ENCODE measurements at regions not wholly inside any gene's neighbourhood (a gene's known extent, or its start where the extent isn't known, plus 50 kb on each side); places are given as distances from the start of the nearest gene placed in this dataset.
"Not testable (repeated sequence)": the region's sequence is repeated elsewhere in the genome, so short reads cannot be mapped to it uniquely, and the experiment has no call there.

DNA sequence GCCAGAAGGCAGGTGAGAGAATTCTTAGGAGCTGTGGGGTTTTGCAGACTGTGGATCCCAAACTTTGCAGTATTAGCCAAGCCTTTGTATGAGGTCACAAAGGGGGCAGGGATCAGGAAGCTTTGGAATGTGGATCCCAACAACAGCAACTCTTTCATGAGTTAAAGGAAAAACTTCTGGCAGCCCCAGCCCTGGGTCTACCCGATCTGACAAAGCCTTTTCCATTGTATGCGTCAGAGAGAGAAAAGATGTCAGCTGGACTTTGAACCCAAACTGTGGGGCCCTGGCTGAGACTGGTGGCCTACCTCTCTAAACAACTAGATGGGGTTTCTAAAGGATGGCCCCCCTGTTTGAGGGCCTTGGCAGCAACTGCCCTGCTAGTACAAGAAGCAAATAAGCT is 101.8 kb upstream of the OSBPL11 start:
- not testable (repeated sequence) for DNase-seq (ENCODE audit: low read depth, low spot score)

DNA sequence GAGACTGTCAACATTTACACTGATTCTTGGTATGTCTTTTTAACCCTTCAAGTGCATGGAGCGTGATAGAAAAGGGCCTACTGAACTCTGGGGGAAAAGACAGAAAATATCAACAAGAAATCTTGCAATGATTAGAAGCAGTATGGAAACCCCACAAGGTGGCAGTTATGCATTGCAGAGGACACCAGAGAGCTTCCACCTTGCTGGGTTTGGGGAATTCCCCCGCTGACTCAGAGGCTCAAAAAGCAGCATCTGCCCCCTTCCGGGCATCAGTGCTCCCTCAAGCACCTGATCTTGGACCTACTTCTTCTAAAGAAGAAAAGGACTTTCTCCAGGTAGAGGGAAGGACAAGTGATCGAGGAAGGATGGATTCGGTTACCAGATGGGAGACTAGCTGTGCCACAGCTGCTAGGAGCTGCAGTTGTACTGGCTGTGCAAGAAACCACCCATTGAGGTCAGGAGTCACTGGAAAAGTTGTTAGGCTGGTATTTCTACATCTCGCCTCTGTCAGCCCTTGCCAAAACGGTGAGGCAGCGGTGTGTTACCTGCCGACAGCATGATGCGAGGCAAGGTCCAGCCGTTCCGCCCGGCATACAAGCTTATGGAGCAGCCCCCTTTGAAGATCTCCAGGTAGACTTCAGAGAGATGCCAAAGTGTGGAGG is 102.8 kb upstream of the OSBPL11 start:
- not testable (repeated sequence) for DNase-seq (ENCODE audit: low read depth, low spot score)

DNA sequence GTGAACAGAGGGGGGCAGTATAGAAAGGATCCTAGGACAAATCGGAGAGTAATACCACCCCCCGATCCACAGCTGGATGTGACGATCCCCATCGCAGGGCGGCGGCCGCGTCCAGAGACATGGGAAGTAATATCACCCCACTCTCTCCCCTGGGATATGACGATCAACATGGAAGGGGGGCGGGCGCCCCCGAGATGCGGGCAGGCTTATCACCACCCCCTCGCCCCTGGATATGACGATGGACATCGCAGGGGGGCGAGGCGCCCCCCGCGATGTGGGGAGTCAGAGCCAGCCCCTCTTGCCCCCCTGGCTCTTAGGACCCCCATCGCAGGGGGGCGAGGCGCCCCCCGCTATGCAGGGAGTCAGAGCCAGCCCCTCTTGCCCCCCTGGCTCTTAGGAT is 120.4 kb upstream of the OSBPL11 start:
- DNase-seq (ENCODE audit: low read depth, low spot score) = no peak

DNA sequence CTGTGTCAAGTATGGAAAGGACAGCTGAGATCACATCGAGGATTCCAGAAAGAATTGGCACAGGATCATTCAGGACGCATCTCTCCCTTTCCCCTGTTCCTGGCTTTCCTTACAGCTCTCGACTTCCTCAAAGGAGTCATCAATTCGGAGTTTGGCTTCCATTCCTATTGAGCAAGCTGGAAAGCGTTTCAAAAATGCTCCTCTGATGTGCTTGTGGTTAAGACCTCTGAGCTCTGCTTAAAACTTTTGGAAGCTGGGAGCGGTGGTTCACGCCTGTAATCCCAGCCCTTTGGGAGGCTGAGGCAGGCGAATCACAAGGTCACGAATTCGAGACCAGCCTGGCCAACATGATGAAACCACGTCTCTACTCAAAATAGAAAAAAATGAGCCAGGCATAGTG is 136.9 kb upstream of the OSBPL11 start:
- DNase-seq (ENCODE audit: low read depth, low spot score) = not testable (repeated sequence)

DNA sequence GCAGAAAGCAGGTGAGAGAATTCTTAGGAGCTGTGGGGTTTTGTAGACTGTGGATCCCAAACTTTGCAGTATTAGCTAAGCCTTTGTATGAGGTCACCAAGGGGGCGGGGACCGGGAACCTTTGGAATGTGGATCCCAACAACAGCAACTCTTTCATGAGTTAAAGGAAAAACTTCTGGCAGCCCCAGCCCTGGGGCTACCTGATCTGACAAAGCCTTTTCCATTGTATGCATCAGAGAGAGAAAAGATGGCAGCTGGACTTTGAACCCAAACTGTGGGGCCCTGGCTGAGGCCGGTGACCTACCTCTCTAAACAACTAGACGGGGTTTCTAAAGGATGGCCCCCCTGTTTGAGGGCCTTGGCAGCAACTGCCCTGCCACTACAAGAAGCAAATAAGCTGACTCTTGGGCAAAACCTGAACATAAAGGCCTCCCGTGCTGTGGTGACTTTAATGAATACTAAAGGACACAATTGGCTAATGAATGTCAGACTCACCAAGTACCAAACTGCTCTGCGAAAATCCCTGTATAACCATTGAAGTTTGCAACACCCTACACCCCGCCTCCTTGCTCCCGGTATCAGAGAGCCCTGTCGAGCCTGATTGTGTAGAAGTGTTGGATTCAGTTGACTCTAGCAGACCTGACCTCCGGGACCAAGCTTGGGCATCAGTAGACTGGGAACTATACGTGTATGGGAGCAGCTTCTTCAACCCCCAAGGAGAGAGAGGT is 146.9 kb upstream of the OSBPL11 start:
- DNase-seq (ENCODE audit: low read depth, low spot score) = not testable (repeated sequence)

DNA sequence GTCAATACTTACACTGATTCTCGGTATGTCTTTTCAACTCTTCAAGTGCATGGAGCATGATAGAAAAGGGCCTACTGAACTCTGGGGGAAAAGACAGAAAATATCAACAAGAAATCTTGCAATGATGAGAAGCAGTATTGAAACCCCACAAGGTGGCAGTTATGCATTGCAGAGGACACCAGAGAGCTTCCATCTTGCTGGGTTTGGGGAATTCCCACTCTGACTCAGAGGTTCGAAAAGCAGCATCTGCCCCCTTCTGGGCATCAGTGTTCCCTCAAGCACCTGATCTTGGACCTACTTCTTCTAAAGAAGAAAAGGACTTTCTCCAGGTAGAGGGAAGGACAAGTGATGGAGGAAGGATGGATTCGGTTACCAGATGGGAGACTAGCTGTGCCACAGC is 147.5 kb upstream of the OSBPL11 start:
- DNase-seq (ENCODE audit: low read depth, low spot score) = not testable (repeated sequence)

DNA sequence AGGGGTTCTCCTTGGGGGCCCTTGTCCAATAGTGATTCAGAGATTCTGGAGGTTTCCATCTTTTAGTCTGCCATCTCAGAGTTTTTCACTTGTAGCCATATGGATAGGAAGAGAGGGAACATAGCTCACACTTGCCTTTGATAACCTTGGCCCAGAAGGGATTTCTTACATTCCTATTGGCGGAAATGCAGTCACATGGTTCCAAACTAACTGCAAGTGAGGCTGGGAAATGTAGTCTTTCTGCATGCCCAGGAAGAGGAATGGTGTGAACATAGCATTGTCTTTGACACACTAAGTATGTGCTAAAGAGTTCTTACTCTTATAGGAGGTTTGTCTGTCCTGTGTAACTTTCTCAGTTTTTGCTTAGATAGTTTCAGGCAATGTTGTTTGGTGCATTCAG is 161.8 kb upstream of the OSBPL11 start:
- not testable (repeated sequence) for DNase-seq (ENCODE audit: low read depth, low spot score)

DNA sequence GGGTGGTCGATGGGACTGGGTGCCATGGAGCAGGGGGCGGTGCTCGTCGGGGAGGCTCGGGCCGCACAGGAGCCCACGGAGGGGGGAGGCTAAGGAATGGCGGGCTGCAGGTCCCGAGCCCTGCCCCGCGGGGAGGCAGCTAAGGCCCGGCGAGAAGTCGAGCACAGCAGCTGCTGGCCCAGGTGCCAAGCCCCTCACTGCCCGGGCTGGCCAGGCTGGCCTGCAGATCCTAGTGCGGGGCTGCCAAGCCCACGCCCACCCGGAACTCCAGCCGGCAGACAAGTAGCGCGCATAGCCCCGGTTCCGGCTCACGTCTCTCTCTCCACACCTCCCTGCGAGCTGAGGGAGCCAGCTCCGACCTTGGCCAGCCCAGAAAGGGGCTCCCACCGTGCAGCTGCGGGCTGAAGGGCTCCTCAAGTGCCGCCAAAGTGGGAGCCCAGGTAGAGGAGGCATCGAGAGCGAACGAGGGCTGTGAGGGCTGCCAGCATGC is 163.4 kb upstream of the OSBPL11 start:
- DNase-seq (ENCODE audit: low read depth, low spot score) = not testable (repeated sequence)

DNA sequence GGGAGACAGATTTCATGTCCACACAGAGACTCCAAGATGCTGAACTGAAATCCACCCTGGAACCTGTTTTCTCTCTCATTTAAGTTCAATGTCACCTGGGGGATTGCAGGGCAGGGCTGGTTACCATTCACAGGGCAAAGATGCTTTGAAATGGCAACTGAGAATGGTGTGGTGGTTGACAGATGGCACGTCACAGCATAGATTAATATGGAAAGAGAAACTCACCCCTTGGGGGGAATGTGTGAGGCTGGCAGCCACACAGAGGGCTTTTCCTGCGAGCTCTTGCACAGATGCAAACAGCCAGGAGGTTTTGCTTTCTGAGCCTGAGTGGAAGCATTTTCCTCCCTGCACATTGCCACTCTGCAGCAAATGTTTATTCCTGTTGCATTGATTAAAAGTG is 167.3 kb upstream of the OSBPL11 start:
- not testable (repeated sequence) for DNase-seq (ENCODE audit: low read depth, low spot score)

DNA sequence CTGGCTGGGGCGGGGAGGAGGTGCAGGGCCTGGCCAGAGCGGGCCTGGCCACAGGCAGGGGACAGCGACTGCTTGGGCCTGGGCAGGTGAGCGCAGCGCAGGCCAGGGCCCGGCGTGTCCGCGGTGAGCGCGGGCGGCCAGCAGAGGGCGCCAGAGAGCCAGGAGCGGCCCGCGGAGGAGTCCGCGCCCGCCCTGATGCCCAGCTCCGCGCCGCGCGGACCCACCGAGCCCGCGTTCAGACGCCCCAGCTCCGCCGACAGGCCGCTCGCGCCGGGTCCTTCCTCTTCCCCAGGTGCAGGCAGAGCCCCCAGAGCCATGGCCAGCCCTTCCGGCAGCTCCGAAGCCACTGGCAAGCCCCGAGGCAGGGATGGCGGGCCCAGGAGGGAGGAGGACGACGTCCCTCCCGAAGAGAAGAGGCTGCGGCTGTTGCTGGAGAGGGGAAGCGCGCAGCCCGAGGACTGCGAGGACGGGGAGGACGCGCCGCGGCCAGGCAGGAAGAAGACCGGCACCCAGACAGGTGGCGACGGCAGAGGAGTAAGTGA is 171.1 kb upstream of the OSBPL11 start:
- DNase-seq (ENCODE audit: low read depth, low spot score) = not testable (repeated sequence)

DNA sequence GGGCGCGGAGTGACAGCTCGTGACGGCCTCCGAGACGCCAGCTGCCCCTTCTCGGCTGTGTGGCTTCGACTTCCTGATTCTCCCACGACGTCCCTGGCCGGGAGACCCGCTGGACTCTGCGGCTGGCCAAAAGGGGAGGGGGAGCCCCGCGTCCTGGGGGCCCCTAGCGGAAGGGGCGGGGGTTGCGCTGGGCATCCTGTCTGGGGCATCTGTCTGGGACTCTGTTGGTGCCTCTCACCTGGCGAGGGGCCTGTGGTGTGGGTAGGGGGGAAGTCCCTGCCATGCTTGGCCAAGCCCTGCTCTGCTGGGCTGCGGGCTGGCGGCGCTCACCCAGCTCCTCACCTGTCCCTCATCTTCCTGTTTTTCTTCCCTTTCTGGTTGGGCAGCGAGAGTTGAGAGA is 171.6 kb upstream of the OSBPL11 start:
- DNase-seq (ENCODE audit: low read depth, low spot score) = not testable (repeated sequence)

DNA sequence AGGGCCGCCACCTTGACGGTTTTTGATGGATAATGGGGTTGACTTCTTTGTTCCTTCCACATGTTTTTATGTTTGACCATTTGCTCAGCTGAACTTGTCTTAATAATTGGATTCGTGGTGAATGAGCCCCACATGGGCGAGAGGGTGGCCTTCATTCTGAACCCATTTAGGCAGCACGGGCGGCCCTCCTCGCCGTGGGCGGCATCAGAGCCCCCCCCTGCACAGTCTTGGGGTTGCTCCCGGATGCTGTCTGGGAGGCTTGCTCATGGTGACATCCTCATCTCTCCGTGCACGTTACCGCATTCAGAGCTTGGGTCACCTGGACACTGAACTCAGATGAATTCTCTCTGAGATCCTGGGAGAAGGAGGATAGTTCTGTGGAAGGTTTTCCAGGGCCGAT is 172.3 kb upstream of the OSBPL11 start:
- DNase-seq (ENCODE audit: low read depth, low spot score) = no peak

DNA sequence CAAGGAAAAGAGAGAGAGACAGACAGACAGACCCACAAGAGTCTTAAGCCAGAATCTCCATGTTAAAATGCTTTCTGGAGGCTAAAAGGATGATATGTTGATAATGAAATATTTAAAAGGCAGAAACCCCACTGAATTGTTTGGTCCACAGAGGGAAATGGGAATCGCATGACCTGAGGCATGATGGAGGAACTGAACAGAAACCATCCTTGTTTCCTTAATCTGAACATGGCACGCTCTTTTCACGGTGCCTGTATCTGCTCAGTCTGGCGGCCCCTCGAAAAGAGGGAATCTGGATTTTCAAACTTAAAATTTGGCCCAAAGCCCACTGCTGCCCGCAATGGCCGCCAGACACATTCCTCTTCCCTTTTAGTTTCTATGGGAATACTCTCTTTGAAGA is 173.5 kb upstream of the OSBPL11 start:
- not testable (repeated sequence) for DNase-seq (ENCODE audit: low read depth, low spot score)

DNA sequence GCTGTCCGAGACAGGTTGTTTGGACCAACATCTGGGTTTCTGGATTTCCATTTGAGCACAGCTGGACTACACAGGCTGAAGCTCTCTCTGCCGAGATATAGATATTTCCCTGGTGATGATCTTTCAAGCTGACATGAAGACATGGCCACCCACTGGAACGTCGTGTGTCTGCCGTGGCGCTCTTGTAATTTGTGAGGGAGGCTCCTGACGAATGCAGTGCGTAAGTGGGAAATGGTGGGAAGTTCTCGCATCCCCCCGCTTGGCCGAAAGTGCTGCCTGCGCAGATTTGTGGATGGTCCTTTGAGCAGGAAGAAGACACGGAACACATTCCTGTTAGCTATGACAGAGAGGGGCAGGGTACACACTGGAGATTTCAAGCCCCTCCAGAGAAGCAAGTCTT is 176.2 kb upstream of the OSBPL11 start:
- not testable (repeated sequence) for DNase-seq (ENCODE audit: low read depth, low spot score)

DNA sequence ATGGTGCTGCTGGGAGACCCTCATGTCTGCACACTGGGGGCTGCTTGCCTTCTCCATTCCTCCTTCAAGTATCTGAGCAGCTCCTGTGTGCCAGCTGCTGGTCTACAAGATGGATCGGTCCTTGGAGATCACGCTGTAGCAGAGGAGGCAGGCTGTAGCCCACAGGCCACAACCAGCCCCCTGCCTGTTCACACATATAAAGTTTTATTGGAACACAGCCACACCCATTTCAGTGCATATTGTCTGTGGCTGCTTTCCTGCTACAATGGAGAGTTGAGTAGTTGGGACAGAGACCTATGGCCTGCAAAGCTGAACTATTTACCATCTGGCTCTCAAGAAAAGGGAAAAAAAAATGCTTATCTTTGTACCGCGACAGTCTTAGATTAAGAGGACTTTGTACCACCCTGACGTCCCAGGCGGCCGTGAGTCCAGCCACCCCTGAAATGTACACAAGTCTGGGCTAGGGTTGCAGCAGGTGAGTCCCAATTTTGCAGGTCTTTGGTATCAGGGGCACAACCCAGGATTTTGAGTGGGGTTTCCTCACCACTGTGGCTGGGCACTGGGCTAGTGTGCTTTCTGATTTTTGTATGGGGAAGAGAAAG is 179.2 kb upstream of the OSBPL11 start:
- not testable (repeated sequence) for DNase-seq (ENCODE audit: low read depth, low spot score)

DNA sequence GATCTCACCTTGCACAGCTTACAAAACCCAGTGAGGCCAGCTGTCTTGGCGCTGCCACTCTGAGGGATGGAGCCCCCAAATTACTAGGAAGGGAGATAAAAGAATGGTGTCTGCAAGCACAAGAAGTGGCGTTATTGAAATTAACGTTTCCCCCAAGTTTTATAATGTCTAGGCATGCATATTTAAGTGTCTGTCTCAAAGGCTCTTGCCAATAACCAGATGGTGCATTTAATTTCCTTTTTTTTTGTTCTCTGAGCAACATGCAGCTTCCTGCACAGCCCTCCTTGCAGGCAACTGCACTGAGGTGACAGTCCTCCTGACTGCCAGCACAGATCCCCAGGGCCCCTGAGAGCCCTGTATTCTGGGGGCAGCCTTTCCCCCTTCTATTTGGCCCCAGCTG is 179.8 kb upstream of the OSBPL11 start:
- DNase-seq (ENCODE audit: low read depth, low spot score) = not testable (repeated sequence)

DNA sequence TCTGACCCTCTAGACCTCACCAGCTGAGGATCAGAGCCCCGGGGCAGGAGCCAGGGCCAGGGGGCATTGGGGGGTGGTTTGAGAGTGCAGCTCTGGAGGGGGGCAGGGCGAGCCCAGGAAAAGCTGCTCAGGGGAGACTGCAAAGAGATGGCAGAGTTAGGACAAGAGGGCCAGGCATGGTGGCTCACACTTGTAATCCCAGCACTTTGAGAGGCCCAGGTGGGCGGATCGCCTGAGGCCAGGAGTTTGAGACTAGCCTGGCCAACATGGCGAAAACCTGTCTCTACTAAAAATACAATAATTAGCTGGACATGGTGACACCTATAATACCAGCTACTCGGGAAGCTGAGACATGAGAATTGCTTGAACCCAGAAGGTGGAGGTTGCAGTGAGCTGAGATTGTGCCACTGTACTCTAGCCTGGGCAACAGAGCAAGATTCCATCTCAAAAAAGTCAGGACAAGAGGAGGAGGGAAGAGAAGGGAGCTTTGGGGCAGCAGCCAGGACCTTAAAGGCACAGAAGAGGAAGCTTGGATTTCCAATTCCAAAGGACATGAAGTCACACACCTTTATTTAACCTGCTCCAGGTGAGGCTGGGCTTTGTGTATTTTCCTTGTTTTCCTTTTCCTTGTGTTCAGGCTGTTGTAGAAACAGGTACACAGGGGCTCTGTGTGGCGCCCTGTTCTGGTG is 180.5 kb upstream of the OSBPL11 start:
- DNase-seq (ENCODE audit: low read depth, low spot score) = not testable (repeated sequence)

DNA sequence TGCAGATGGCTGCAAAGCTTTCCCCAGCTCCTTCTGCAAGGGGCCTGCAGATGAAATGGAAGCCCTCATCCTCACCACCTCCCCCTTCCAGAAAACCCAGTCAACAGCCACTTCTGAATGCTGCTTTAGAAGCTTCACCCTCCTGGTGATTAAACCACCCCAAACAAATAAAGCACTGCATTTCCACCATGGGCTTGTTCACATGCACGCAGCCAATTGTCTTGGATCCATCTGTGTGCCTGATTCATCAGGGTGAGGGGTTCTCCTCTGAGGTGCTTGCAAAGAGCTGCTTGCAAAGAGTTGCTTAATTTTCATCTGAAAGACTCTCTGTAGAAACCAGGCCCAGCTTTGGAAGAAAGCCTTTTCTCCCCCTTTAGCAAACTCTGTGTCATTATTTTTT is 184.0 kb upstream of the OSBPL11 start:
- DNase-seq (ENCODE audit: low read depth, low spot score) = not testable (repeated sequence)

DNA sequence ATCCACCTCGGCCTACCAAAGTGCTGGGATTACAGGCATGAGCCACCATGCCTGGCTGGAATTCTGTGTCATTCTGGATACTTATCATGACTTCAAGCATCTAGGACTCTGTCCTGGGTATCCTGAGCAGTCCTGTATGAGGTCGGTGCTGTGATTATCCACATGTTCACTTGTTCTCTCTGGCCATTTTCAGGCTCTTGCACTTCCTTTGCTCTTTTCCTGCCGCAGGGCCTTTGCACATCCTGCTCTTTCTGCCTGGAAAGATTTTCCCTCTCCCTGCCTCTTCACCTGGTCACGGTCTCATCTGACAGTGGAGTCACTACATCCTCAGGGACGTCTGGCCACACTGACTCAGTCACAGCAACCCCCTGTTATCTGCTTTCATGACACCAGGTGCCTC is 184.6 kb upstream of the OSBPL11 start:
- not testable (repeated sequence) for DNase-seq (ENCODE audit: low read depth, low spot score)

DNA sequence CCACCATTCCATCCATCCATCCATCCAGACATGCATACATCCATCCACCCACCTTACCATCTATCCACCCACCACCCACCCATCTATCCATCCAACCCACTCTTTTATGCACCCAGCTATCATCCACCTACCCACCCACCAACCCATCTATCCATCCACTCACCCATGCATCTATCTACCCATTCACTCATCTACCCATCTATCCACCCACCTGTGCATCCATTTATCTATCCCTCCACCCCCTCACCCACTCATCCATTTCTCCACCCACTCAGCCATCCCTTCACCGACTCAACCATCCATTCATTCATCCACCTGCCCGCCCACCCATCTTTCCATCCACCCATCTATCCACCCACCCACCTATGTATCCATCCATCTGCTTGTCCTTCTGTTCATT is 186.4 kb upstream of the OSBPL11 start:
- DNase-seq (ENCODE audit: low read depth, low spot score) = not testable (repeated sequence)

DNA sequence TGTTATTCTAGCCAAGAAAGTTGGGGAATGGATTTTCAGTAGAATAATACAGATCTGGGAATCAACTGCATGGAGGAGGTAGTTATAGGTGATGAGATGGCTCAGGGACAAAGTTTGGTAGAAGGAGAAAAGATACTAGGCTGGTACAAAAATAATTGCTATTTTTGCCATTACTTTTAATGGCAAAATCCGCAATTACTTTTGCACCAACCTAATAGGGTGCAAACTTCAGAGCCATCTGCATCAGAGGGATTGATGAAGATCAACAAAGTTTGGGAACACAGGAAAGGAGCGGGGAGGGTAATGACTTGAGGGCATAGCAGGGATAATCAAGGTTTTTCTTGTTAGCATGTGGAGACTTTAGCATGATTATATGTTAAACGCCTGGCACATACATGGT is 178.7 kb upstream of the ROPN1B start:
- DNase-seq (ENCODE audit: low read depth, low spot score) = not testable (repeated sequence)

DNA sequence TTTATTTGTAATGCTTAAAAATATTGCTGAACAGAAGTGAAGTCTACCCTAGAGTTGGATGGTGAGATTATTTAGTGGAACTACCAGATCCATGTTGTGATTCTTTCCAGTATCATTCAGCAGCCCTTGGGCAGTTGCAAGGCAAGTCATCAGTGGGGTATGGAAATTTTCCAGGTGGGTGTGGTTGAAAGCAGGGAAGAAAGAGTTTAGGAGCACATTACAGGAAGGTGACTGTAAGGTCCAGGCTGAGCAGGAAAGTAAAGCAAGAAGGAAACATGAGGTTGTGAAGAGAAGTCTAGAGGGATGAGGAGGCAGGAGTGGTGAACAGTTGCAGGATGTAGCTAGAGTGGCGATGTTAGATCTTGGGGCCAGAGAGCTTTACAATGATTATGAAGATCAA is 178.0 kb upstream of the ROPN1B start:
- not testable (repeated sequence) for DNase-seq (ENCODE audit: low read depth, low spot score)

Data from brain pericyte (primary cell).